HG02623 (cell line): ENCODE measurements at regions not wholly inside any gene's neighbourhood (a gene's known extent, or its start where the extent isn't known, plus 50 kb on each side); places are given as distances from the start of the nearest gene placed in this dataset.
"Not testable (repeated sequence)": the region's sequence is repeated elsewhere in the genome, so short reads cannot be mapped to it uniquely, and the experiment has no call there.

Experiments used
- ATAC-seq: cut with Tn5 transposase; IDR thresholded peaks from one replicate; pipeline ENCODE4 v1.9.1; 2021; ENCODE audit warnings: moderate library complexity; ENCODE audit not compliant: unreplicated experiment

DNA sequence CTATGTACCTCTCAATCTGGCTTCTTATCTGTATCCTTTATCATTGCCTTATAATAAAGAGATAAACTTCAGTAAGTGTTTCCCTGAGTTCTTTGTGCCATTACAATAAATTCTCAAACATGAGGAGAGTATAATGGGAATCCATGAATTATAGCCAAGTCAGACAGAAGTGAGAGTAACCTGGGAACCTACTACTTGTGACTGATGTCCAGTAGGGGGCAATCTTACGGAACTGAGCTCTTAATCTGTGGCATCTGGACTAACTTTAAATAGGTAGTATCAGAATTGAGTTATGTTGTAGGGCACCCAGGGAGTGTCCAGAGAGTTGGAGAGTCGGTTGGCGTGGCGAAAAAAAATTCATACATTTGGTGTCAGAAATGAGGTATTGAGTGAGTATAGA, 542.6 kb downstream of the ZBBX start:
- peak; percentile 67 for ATAC-seq

DNA sequence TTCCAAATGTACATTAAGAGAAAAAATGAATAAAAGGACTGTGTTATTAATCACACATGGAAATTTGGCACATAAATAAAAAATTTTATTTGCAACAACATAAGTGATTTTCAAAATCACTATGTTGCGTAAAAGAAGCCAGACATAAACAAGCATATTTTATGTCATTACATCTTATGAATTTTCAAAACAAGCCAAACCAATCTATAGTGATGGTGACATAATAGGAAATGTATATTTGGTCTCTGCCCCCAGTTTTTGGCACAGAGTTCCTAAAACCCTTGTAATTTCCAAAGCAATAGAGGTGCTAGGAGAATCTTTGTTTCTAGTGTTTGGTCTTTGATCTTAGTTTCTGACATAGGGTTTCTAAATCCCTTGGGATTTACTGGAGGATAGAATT, 543.3 kb downstream of the ZBBX start:
- no peak for ATAC-seq

DNA sequence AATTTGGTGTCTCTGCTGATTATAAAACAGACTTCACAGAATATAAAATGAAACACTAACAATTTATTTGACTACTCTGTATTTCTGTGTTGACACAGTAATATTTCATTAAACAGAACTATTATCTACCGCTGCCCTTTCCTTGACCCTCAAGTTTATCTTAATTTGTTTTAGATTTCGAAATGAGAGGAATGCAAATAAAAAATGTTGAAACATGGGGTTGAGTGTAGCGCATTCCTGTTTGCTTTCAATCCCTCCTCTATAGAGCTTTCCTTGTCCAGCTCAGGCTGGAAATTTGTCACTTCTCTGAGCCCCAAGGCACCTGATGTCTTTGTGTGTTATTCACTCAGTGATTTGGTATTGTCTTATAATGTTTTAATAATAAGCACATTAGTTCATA, 550.2 kb downstream of the ZBBX start:
- no peak for ATAC-seq

DNA sequence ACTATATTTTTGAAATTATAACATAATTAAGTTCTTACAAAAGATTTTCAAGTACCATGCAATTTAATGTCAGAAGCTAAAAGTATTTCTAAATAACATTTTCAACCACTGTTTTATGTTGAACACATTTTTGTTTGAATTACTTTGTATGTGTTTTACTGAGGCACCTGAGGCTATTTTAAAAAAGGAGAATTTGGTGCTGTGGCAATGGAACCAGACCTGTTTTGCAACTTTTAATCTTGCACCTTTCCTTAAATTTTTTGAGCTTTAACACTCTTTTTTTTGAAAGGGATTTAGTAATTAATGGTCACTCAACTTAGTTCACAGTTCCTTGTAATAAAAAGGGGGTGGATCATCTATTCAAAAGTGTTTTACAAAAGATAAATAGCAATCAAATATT, 561.6 kb downstream of the ZBBX start:
- ATAC-seq: no peak

DNA sequence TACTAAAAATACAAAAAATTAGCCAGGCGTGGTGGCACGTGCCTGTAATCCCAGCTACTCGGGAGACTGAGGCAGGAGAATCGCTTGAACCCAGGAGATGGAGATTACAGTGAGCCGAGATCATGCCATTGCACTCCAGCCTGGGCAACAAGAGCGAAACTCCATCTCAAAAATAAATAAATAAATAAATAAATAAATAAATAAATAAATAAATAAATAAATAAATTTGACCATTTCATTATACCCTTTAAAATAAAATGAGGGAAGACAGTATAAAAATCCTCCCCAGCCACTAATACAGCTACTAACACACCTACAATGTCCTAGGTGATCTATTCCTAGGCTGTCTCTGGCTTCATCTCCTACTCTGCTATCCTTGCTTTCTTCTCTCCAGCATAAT, 562.8 kb downstream of the ZBBX start:
- not testable (repeated sequence) for ATAC-seq

DNA sequence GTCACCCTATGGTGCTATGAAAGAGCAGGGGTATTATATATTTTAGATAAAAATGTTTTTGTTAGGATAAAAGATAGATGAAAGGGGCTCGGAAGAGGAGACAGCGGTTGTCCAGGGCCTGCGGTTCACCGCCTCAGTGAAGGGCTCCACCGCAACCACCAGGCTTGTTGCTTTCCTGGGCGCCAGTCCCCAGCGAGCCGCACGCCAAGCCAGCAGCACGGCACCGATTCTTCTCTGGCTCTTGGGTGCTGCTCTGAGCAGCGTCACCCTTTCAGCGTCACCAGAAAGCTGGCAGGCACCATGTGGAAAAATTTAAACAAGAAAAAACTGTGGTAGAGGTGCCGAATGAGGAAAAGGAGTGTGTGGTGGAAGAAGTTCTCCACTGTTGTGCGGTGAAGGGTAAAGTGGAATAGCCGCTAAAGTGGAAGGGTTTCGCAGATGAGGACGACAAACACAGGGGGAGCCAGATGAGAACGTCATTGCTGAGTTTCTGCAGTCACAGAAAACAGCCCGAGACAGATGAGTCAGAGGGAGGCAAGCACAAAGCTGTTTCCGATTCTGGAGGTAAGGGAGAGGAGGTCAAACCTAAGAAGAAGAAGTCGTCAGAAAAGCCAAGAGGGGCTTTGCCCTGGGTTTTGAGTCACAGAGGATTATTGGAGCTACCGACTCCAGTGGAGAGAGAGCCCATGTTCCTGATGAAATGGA, 569.2 kb downstream of the ZBBX start:
- no peak for ATAC-seq

DNA sequence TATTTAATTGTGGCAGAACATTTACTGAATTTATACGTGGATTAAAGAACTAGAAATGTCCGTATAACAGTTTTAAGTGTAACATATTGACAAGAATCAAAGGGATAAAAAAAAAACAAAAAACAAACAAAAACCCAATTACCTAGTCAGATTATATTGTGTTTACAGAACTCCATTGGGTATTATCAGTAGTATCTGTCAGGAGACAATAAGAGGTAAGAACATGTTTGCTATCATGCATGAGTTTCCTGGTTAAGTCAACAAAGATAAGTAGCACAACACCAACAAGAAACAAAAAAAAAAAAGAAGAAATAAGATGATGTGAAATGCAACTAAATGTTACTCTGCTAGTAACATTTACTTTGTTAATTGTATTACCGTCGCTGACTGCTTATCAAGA, 570.6 kb downstream of the ZBBX start:
- no peak for ATAC-seq

DNA sequence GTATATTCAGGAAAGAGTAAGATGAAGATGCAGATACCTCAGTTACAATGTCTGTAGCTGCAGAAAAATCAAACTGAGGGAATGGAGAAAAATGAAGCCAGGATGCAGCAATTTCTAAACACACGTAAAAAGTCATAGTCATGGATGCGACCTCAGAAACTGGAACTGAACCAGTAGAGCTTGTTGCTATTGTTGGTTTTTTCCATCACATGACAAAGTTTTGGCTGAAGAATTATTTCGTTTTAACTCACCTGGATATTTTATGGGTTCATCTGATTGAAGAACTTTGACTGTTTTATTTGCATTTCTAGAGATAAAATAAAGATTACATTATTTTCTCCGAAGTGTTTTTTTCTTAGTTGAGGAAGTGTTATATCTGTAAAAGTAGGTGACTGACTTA, 591.2 kb downstream of the ZBBX start:
- ATAC-seq: no peak

DNA sequence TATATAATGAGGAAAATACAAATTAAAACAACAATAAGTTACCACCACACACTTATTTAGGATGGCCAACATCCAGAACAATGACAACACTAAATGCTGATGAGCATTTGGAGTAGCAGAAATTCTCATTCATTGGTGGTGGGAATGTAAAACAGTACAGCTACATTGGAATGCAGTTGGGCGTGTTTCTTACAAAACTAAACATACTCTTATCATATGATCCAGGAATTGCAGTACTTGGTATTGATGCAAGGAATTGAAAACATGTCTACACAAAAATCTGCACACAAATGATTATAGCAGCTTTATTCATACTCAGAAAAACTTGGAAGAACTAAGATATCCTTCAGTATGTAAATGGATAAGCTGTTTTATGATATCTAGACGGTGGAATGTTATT, 594.2 kb downstream of the ZBBX start:
- ATAC-seq: no peak

DNA sequence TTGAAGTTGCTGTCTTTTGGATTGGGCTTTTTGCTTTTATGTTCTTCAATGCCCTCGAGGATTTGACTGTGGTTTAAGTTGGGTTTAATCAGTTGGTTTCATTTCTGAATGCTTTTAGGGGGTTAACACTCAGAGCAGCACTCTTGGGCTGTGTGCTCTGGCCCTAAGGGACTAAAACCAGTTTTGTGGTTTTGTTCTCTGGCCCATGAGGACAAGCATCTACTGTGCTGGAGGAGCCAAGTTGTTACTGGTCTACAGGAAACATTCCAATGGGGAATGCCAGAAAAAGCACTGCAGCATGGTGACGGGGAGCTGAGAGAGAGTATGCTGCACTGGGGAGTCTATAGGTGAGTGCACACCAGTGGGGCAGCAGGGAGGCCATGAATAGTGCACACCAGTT, 596.9 kb downstream of the ZBBX start:
- ATAC-seq: no peak

DNA sequence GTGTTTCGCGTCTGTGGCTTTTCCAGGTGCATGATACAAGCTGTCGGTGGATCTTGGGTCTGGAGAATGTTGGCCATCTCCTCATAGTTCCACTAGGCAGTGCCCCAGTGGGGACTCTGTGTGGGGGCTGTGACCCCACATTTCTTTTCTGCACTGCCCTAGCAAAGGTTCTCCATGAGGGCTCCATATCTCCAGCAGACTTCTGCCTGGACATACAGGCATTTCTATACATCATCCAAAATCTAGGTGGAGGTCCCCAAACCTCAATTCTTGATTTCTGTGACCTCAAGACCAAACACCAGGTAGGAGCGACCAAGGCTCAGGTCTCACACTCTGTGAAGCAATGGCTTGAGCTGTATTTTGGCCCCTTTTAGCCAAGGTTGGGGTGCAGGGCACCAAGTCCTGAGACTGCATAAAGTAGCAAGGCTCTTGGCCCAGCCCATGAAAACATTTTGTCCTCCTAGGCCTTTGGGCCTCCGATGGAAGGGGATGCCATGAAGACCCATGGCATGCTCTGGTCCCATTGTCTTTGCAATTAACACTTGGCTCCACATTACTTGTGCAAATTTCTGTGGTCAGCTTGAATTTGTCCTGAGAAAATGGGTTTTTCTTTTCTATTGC, 615.3 kb downstream of the ZBBX start:
- no peak for ATAC-seq

DNA sequence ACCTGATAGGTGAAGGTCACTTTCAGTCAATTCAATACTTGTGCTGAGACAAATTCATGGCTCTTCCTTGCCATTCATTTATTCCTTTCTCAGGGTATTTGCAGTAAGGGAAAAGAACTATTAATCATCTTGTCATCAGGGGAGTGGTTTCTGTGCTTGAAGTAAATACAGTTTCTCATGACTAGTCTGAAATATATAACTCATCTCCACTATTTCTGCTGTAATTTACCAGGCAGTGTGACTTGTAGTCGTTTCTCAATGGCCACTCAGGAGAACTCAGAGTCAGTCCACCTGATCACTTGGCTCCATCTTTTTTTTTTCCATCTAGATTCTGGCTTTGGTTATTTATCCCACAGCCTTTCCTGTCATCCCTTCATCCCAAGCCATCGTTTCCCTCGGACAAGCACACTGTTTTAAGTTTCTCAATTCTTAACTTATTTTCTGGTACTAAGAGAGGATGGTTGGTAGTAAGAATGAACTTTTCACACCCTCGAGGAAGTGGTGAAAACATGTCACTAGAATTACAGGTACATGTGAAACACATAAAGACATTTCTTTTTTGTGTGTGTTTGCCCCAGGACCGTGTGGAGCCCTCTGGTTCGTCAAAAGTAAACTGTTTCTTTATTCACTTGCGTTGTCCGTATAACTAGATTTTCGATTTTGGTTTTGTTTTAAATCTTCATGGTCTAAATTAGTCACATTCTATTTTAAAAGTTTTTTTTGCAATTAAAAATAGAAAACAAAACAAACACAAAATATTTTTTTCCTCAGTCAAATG, 620.2 kb downstream of the ZBBX start:
- ATAC-seq: no peak

DNA sequence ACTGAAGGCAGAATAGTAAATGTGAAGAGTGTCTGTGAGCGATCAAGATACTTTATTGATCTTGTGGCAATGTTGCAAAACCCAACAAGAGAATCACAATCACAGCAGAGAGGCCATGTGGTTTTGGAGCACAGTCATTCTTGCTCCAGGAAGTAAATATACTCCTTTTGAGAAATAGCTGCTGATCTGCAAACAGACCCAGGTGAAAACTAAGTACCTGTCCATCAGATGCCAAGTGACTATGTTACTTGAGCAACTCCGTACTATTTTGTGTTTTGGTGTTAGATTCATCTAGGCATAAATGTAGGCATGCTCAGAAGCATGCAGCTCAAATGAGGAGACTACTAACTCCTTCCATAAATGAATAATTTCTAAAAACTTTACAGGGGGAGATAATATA, 627.9 kb downstream of the ZBBX start:
- ATAC-seq: no peak

DNA sequence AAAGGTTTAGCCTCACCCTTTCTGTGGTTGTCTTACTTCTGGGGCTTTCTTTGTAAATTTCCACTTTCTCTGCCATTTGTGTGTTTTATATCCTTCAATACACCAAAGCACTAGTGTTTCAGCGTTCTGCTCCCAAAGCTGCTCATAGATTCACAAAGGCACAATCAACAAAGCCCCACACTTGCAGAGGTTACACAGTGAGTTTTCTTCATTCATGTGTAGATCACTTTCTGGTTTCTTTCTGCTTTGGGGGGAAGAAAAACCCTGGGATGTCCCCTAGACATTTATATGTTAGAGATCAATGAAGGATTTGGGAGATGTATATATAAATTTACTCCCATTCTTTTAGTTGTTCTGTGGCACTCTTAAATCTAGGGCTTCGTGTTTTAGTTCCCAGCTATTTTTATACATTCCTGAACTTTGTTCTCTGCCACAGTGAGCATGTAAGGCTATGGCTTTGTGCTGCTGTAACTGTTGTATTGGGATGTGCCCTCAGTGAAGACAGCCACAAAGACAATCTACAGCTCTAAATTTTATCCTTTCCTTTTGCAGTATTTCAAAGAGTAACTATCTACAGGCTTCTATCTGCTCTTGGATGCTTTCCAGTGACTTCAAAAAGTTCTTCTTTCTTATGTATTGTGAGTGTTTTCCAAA, 636.5 kb downstream of the ZBBX start:
- ATAC-seq: no peak

DNA sequence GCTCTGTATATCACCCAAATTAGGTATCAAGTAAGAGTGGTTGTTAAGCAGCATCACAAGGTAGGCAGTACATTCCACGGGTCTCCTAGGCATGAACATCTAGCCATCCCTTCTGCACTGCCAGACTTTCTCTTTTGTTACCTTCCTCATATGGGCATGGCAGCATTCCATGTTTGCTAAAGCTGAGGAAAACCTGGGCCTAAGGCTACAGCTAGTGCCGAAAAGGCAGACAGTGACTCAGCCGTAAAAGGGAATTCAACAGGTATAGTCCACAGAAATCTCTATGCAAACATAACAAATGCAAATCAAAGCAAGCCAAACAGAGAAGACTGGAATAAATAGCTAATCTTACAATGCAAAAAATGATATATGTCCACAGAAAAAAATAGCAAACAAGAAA, 645.4 kb downstream of the ZBBX start:
- no peak for ATAC-seq

DNA sequence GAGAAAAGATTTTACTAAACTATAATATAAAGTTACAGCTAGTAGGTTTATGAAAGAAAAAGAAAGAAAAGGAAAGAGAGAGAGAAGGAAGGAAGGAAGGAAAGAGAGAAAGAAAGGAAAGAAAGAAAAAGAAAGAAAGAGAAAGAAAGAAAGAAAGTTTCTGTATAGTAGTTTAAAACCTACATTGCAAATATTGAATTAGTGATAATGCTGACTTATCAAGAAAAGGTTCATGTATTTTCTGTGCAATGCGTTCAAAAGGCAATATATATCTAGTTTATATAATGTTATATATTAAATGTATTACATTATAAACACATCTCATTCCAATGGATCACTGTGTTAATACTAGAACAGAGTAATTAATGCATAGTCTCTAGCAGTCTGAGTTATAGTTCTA, 648.4 kb downstream of the ZBBX start:
- no peak for ATAC-seq

DNA sequence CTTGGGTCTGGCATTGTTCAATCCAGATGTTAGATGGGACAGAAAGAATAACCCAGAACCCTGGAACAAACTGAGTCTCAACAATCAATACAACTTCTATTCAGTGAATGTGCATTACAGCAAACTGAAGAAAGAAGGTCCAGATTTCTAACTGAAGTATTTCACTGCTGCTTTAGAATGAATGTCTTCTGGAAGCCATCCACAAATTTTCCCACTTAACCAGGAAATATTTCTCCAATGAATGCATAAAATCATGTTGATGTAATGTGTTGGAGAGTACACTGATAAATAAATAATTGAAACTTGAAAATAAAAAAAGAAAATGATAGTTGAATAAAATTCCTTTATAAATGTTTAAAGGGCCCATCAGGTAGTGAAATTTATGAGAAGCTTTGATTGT, 658.6 kb downstream of the ZBBX start:
- no peak for ATAC-seq

DNA sequence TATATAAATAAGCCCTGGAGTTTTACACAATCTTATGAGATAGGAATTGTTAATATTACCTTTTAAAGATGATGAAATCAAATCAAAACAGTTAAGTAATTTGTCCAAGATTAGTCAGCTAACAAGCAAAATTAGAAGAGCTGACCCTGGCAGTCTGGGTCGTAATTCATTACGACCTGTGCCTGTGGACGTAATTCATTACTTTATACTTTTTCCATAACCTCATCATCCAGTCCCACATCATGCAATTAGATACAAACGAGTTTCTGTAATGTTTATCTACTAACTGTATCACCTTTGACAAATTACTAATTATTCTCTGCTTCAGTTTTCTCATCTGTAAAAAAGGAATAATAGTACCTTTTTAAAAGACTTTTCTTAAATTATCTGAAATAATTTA, 665.9 kb downstream of the ZBBX start:
- no peak for ATAC-seq

DNA sequence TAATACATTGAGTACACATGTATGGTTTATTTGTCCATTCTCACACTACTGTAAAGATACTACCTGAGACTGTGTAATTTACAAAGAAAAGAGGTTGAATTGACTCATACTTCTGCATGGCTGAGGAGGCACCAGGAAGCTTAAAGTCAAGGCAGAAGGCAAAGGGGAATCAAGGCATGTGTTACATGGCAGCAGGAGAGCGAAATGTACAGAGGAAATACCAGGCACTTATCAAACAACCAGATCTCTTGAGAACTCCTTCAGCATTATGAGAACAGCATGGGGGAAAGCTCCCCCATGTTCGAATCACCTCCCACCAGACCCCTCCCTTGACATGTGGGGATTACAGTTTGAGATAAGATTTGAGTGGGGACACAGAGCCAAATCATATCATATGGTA, 666.3 kb downstream of the ZBBX start:
- no peak for ATAC-seq

DNA sequence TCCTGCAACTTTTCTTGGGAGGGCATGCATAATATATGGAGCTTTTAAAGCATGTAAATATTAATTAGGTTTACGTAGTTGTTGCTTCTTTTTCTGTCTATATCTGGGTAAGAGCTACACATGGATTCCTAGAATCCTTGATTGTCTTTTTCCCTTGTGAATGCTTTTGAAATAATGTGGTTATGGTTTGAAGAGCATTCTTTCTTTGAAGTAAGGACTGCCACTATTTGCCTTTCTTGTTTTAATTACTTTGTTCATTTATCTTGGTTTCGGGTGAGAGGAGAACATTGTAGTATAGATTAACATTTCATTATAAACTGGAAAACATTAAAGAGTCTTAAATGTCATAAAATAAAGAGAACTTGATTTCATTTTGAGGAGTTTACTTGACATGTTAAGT, 674.0 kb downstream of the ZBBX start:
- no peak for ATAC-seq

DNA sequence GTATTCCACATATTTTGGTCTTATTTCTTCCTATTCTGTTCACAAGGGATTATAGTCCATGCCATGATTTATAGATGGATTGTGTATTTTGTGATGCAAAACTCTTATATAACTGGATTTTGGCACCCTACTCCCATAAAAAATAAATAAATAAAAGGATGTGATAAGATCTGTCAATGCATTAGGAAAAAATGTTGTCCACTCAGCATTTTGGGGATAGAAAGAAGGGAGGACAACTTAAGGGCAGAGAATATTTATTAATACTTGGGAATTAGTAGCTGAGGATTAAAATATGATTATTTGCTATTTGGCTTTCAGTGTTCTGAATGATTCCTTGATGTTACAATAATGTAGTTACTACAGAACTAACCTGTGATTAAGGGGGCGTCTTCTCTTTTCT, 682.6 kb downstream of the ZBBX start:
- no peak for ATAC-seq

DNA sequence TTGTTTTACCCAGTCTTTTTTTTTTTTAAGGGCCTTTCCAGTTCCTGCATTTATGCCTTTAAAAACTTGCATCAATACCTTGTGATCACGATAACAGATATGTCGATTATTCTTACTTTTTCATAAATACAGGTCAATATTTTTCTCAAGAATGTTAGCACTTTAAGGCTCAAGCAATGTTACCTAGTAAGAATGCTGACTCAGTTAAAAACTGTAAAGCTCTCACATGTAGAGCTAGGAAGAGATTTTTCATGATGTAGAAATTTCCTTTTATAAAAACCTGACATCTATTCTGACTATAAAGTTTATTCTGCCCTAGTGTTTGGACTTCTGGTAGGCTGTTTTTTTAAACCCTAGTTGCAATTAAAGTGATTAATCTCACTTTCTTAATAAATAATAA, 684.0 kb downstream of the ZBBX start:
- no peak for ATAC-seq
